GM19452 (cell line): ENCODE measurements at regions not wholly inside any gene's neighbourhood (a gene's known extent, or its start where the extent isn't known, plus 50 kb on each side); places are given as distances from the start of the nearest gene placed in this dataset.
"Not testable (repeated sequence)": the region's sequence is repeated elsewhere in the genome, so short reads cannot be mapped to it uniquely, and the experiment has no call there.

Experiments used
- ATAC-seq: cut with Tn5 transposase; IDR thresholded peaks from one replicate; pipeline ENCODE4 v1.9.1; 2021; ENCODE audit not compliant: unreplicated experiment

- no peak for ATAC-seq
These were observed 52.8 kb upstream of the IL1RAPL2 start for GRCh38 chrX:104513162-104513561.

- no peak for ATAC-seq
These were observed 55.2 kb upstream of the IL1RAPL2 start for GRCh38 chrX:104510801-104511200.

- ATAC-seq, result no peak
These were observed 63.5 kb upstream of the IL1RAPL2 start for GRCh38 chrX:104502460-104502859.

- ATAC-seq, result no peak
These were observed 77.2 kb upstream of the IL1RAPL2 start for GRCh38 chrX:104488811-104489210.

- no peak for ATAC-seq
These were observed 79.3 kb upstream of the IL1RAPL2 start for GRCh38 chrX:104486691-104487090.

GRCh38 chrX:104482757-104483156, 83.2 kb upstream of the IL1RAPL2 start:
- no peak for ATAC-seq

GRCh38 chrX:104469771-104470170, 96.2 kb upstream of the IL1RAPL2 start:
- ATAC-seq, result no peak

GRCh38 chrX:104459796-104460195, 106.2 kb upstream of the IL1RAPL2 start:
- no peak for ATAC-seq

GRCh38 chrX:104457130-104457529, 108.9 kb upstream of the IL1RAPL2 start:
- not testable (repeated sequence) for ATAC-seq

- ATAC-seq, result no peak
These were observed 115.7 kb upstream of the IL1RAPL2 start for GRCh38 chrX:104450316-104450715.

- no peak for ATAC-seq
These were observed 120.4 kb upstream of the IL1RAPL2 start for GRCh38 chrX:104445591-104445990.

- no peak for ATAC-seq
These were observed 130.8 kb upstream of the IL1RAPL2 start for GRCh38 chrX:104435249-104435648.

- ATAC-seq, result no peak
These were observed 133.7 kb upstream of the IL1RAPL2 start for GRCh38 chrX:104432321-104432720.

GRCh38 chrX:104430742-104431119, 135.3 kb upstream of the IL1RAPL2 start:
- no peak for ATAC-seq

GRCh38 chrX:104430072-104430741, 135.8 kb upstream of the IL1RAPL2 start:
- ATAC-seq, result no peak

GRCh38 chrX:104428231-104428630, 137.8 kb upstream of the IL1RAPL2 start:
- no peak for ATAC-seq

- ATAC-seq, result no peak
These were observed 138.3 kb upstream of the IL1RAPL2 start for GRCh38 chrX:104427693-104428092.

- ATAC-seq, result no peak
These were observed 138.9 kb upstream of the IL1RAPL2 start for GRCh38 chrX:104427073-104427472.

GRCh38 chrX:104420907-104421306, 145.1 kb upstream of the IL1RAPL2 start:
- ATAC-seq, result no peak

GRCh38 chrX:104419926-104420325, 146.1 kb upstream of the IL1RAPL2 start:
- no peak for ATAC-seq

GRCh38 chrX:104419211-104419610, 146.8 kb upstream of the IL1RAPL2 start:
- no peak for ATAC-seq

GRCh38 chrX:104411800-104412199, 154.2 kb upstream of the IL1RAPL2 start:
- no peak for ATAC-seq

- ATAC-seq, result no peak
These were observed 145.7 kb upstream of the ESX1 start for GRCh38 chrX:104400387-104400786.
